ENCODE measurements at regions not wholly inside any gene's neighbourhood (a gene's known extent, or its start where the extent isn't known, plus 50 kb on each side); places are given as distances from the start of the nearest gene placed in this dataset.

GRCh38 chr10:93181271-93182048, 107.8 kb downstream of the CYP26A1 start:
- H3K4me1 ChIP-seq = no peaks in the 10 kb centered on the region
- TF ChIP-seq CTCF (IDR thresholded peaks at IDR 0.05; ENCODE audit: low read depth, low read length) = no peak
- no peak overlapping the region for H3K4me3 ChIP-seq (ENCODE audit: low read depth, low read length)
- H3K36me3 ChIP-seq = no peaks in the 10 kb centered on the region
- no peaks in the 10 kb centered on the region for H3K9me3 ChIP-seq
- no peak for DNase-seq
- H3K27me3 ChIP-seq = no peaks in the 10 kb centered on the region

GRCh38 chr10:93182049-93182327, 108.3 kb downstream of the CYP26A1 start:
- Histone ChIP-seq H3K36me3 (no peaks in the 10 kb centered on the region), H3K4me1 (no peaks in the 10 kb centered on the region), H3K27me3 (no peaks in the 10 kb centered on the region), H3K4me3 (ENCODE audit: low read depth, low read length) (no peak overlapping the region), H3K9me3 (no peaks in the 10 kb centered on the region)
- no peak for DNase-seq
- TF ChIP-seq CTCF (IDR thresholded peaks at IDR 0.05; ENCODE audit: low read depth, low read length) = no peak

GRCh38 chr10:93182790-93183189, 109.1 kb downstream of the CYP26A1 start:
- no peak for DNase-seq
- Histone ChIP-seq H3K9me3 (no peaks in the 10 kb centered on the region), H3K27me3 (no peaks in the 10 kb centered on the region), H3K4me3 (ENCODE audit: low read depth, low read length) (no peak overlapping the region), H3K36me3 (no peaks in the 10 kb centered on the region), H3K4me1 (no peaks in the 10 kb centered on the region)
- TF ChIP-seq CTCF (IDR thresholded peaks at IDR 0.05; ENCODE audit: low read depth, low read length) = no peak

GRCh38 chr10:93186653-93187052, 113.0 kb downstream of the CYP26A1 start:
- Histone ChIP-seq H3K4me3 (ENCODE audit: low read depth, low read length) (no peak overlapping the region), H3K27me3 (no peaks in the 10 kb centered on the region), H3K4me1 (no peaks in the 10 kb centered on the region), H3K36me3 (no peaks in the 10 kb centered on the region), H3K9me3 (no peaks in the 10 kb centered on the region)
- DNase-seq = no peak
- no peak for TF ChIP-seq CTCF (IDR thresholded peaks at IDR 0.05; ENCODE audit: low read depth, low read length)

GRCh38 chr10:93189944-93190343, 116.3 kb downstream of the CYP26A1 start:
- H3K36me3 ChIP-seq = no peaks in the 10 kb centered on the region
- no peak for DNase-seq
- no peak for TF ChIP-seq CTCF (IDR thresholded peaks at IDR 0.05; ENCODE audit: low read depth, low read length)
- no peaks in the 10 kb centered on the region for H3K27me3 ChIP-seq
- no peak overlapping the region for H3K4me3 ChIP-seq (ENCODE audit: low read depth, low read length)
- H3K9me3 ChIP-seq = no peaks in the 10 kb centered on the region
- no peaks in the 10 kb centered on the region for H3K4me1 ChIP-seq

- no peaks in the 10 kb centered on the region for H3K9me3 ChIP-seq
- no peak for DNase-seq
- H3K27me3 ChIP-seq = no peaks in the 10 kb centered on the region
These were observed 116.7 kb downstream of the CYP26A1 start for GRCh38 chr10:93190372-93190771.

More at GRCh38 chr10:93190372-93190771, 116.7 kb downstream of the CYP26A1 start:
- Histone ChIP-seq H3K4me1 (no peaks in the 10 kb centered on the region), H3K4me3 (ENCODE audit: low read depth, low read length) (no peak overlapping the region), H3K36me3 (no peaks in the 10 kb centered on the region)
- no peak for TF ChIP-seq CTCF (IDR thresholded peaks at IDR 0.05; ENCODE audit: low read depth, low read length)

Data from BE2C (cell line).